ENCODE measurements at regions not wholly inside any gene's neighbourhood (a gene's known extent, or its start where the extent isn't known, plus 50 kb on each side); places are given as distances from the start of the nearest gene placed in this dataset.

DNA sequence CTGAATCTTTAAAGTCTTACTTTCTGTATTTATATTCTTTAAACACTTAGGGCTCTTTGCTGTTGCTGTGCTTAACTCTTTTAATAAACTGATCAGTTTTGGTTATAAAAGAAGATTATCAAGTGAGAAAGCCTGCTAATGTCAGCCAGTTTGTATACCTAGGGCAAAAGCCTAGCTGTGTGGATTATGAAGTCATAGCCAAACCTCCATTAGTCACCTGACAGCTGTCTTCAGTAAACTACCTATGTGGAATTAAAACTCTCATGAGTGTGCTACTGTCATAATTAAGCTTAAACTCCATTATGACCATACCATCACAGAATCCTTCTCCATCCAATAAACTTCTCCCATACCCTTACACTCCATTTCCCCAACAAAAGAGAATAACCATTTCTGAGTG, 762.7 kb downstream of the NTRK3 start:
- TF ChIP-seq, protein P1, sequence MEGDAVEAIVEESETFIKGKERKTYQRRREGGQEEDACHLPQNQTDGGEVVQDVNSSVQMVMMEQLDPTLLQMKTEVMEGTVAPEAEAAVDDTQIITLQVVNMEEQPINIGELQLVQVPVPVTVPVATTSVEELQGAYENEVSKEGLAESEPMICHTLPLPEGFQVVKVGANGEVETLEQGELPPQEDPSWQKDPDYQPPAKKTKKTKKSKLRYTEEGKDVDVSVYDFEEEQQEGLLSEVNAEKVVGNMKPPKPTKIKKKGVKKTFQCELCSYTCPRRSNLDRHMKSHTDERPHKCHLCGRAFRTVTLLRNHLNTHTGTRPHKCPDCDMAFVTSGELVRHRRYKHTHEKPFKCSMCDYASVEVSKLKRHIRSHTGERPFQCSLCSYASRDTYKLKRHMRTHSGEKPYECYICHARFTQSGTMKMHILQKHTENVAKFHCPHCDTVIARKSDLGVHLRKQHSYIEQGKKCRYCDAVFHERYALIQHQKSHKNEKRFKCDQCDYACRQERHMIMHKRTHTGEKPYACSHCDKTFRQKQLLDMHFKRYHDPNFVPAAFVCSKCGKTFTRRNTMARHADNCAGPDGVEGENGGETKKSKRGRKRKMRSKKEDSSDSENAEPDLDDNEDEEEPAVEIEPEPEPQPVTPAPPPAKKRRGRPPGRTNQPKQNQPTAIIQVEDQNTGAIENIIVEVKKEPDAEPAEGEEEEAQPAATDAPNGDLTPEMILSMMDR (IDR thresholded peaks at IDR 0.05): no peak
- no peak for TF ChIP-seq ZFX (IDR thresholded peaks at IDR 0.05; ENCODE audit: borderline replicate concordance)

Data from 22Rv1 (cell line).